Stimulated activated CD4-positive, alpha-beta T cell treated with anti-CD3 and anti-CD28 coated beads, Interleukin-1b, Interleukin-23, amount 100 ng/mL, for 4 hours (primary cell): ENCODE measurements at regions not wholly inside any gene's neighbourhood (a gene's known extent, or its start where the extent isn't known, plus 50 kb on each side); places are given as distances from the start of the nearest gene placed in this dataset.

Experiments used
- DNase-seq, 2 donors: peaks; one replicate each; pipeline ENCODE4 v3.0.0-alpha.2; 2020; ENCODE audit warnings: low read depth in 2 of 2

- DNase-seq: no peak
These were observed 49.8 kb upstream of the PDZD8 start for GRCh38 chr10:117424883-117425649.
